GM21717 (cell line): ENCODE measurements at regions not wholly inside any gene's neighbourhood (a gene's known extent, or its start where the extent isn't known, plus 50 kb on each side); places are given as distances from the start of the nearest gene placed in this dataset.

Source experiments
- ATAC-seq: cut with Tn5 transposase; IDR thresholded peaks from one replicate; pipeline ENCODE4 v1.9.1; 2021; ENCODE audit warnings: mild to moderate bottlenecking, moderate library complexity; ENCODE audit not compliant: unreplicated experiment

DNA sequence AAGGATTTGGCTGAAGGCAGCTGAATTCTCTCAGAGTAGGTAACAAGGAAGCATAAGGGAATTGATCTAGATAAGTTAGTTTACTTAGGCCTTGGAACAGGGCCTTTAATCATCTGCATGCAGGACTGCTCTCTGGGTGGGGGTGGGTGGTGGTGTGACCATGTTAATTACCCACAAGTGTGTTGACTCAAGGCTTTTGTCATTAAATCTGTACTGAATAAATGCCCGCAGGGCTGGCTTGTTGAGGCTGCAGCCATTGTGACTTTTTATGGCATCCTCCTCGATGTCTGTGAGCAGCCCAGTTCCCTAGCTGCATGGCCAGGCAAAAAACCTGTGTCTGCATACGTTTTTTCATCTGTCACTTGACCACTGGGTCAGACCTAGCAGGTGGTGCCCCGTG lies 63.5 kb upstream of the ASCC3 start:
- ATAC-seq, result no peak

GRCh38 chr6:100946021-100946540 lies 65.0 kb upstream of the ASCC3 start:
- ATAC-seq, result no peak

- no peak for ATAC-seq
Measured at GRCh38 chr6:100946711-100947110, 65.6 kb upstream of the ASCC3 start.

GRCh38 chr6:100948381-100949133 lies 67.4 kb upstream of the ASCC3 start:
- no peak for ATAC-seq

DNA sequence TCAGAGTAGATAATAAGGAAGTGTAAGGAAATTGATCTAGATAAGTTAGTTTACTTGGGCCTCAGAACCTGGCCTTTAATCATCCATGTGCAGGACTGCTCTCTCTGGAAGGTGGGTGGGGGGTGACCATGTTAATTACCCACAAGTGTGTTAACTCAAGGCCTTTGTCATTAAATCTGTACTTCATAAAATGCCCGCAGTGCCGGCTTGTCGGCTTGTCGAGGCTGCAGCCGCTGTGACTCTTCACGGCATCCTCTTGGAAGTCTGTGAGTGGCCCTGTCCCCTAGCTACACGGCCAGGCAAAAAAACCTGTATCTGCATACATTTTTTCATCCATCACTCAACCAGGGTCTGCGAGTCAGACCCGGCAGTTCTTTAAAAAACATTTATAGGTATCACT lies 70.9 kb upstream of the ASCC3 start:
- ATAC-seq, result no peak

DNA sequence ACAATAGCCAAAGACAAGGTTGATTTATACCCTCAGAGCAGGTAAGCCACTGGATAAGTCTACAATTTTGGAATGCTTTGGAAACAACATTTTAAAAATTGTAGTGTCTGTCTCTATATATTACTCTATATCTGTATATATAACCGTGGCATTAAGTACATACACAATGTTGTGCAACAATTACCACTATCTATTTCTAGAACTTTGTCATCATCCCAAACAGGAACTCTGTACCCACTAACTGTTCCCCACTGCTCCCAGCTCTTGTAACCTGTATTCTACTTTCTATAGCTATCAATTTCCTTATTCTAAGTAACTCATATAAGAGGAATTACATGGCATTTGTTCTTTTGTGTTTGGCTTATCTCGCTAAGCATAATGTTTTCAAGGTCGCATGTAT lies 78.2 kb upstream of the ASCC3 start:
- ATAC-seq, result no peak

DNA sequence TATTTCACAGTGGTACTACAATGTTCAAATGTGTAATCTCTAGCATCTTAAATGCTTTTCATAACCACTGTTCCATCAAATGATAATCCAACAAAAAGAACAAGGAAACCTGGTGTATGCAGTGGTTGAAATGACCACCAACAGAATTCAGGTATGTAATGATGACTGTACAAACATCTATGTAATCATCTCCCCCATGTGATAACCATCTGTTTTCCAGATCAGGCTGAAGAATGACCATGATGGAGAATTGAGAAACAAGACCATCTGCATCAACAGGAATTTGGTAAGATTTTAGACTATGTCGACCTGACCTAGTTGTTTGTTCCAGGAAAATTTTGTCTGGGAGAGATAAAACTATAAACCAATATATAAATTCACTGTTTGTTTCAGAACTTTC lies 81.3 kb upstream of the ASCC3 start:
- ATAC-seq, result no peak

DNA sequence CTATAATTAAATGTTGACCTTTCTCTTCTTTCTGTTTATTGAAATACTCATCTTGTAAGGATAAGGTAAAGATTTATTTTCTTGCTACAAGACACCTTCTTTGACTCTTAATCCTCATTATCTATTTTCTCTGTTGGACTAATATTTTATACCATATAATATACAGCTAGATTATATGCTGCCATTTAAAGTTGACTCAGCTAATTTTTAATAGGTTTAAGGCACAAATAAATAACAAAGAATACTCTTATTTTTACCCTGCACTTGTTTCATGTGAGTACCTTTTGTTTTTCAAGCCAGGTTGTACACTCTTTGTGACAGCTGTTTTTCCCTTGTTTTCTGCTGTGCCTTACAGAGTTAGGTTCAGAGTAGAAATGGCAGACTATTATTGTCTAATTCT lies 83.9 kb upstream of the ASCC3 start:
- no peak for ATAC-seq

DNA sequence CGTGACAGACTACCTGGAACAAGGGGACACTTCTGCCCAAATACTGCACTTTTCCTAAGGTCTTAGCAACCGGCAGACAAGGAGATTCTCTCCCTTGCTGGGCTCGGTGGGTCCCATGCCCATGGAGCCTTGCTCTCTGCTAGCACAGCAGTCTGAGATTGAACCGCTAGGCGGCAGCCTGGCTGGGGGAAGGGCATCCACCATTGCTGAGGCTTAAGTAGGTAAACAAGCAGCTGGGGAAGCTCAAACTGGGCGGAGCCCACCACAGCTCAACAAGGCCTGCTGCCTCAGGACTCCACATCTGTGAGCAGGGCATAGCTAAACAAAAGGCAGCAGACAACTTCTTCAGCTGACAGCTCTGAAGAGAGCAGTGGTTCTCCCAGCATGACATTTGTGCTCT lies 87.8 kb upstream of the ASCC3 start:
- ATAC-seq, result no peak

GRCh38 chr6:100979267-100979666 lies 98.1 kb upstream of the ASCC3 start:
- no peak for ATAC-seq

DNA sequence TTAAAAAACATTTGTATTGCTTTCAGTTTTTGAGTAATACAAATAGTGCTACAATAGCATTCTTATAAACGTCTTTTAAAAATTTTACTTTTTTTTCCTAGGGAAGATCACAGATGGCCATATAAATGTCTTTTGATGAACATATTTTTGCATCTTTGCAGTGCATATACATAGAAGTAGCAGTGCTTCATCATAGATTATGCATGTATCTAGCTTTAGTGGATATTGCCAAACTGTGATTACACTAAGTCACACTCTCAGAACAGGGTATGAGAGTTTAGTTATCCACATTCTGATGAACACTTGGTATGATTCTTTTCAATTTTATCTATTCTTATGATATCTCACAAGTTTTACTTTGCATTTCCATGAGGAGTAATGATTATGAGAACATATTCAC lies 99.8 kb upstream of the ASCC3 start:
- no peak for ATAC-seq

- no peak for ATAC-seq
Measured at GRCh38 chr6:100986921-100987320, 105.8 kb upstream of the ASCC3 start.

DNA sequence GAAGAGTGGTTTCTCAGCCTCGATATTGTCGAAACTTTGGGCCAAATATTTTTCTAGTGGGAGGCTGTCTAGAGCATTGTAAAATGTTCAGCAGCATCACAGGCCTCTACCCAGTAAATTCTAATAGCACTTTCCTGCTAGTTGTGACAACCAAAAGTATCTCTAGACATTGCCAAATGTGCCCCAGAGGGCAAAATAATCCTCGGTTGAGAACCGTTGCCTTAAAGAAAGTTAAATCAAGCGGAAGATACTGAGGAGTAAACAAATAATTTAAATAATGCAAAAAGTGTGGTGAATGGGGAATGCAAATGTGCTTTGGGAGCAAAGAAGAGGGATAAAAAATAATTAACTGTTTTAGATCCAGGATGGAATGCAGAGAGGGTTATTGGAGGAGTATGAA lies 106.4 kb upstream of the ASCC3 start:
- ATAC-seq, result no peak

DNA sequence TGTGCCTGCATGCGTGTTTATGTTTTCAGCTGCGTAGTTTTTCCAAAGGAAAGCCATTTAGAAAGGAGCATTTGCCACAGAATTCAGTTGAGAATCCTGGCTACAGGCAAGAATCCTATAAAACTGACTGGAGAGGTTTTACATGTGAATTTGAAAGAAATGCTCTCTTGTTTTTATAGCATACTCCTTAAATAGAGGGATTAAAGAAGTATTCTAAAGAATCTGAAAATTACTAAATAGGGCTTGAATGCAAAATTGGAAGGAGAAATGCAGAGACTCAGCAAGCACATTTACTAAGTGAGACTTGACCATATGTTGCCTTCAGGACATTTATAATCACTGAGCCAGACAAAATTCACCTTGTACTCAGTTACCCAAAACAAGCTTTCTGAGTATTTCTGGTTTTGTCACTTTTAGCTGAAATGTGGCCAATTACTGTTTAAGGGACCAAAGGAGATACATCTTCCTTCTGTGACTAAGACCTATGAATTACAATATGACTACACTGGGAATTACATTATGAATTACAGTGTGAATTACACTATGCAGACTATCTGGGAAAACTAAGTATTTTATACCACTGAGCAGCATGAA lies 107.4 kb upstream of the ASCC3 start:
- no peak for ATAC-seq

- no peak for ATAC-seq
Measured at GRCh38 chr6:100990070-100990469, 108.9 kb upstream of the ASCC3 start.

DNA sequence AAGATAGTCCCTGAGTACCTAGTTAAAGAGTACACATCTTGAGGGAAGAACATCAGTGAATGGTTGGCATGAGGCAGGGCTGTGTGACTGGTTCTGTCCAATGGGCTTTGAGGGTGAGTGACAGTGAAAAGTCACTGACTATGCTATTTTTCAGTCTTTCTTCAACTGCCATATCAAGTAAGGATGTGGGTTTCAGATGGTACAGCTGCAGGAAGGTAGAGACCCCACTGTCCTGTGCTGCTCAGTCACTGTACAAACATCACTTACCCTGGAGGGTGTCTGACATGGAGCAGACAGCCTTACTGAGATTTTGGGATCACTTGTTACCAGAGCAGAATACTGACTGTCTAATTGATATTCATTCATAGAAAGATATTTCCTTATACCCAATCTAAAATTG lies 115.3 kb upstream of the ASCC3 start:
- ATAC-seq, result no peak

DNA sequence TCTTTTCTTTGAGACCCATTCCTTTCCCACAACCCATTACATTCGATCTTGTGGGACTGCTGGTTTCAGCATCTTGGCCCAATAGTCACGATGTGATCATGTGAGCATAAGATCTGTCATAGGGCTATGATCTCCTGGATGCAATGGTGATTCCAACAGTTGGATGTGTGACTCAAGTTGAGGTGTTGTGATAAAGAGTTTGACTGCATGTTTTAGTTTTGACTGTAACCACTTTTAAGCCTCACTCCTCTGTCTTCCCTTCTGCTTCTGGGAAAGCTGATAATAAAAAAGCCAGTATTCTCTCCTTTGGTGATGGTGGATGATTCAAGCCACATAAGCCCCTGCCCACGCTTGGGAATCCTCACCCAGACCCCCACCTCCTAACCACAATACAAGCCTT lies 117.0 kb upstream of the ASCC3 start:
- ATAC-seq, result no peak

DNA sequence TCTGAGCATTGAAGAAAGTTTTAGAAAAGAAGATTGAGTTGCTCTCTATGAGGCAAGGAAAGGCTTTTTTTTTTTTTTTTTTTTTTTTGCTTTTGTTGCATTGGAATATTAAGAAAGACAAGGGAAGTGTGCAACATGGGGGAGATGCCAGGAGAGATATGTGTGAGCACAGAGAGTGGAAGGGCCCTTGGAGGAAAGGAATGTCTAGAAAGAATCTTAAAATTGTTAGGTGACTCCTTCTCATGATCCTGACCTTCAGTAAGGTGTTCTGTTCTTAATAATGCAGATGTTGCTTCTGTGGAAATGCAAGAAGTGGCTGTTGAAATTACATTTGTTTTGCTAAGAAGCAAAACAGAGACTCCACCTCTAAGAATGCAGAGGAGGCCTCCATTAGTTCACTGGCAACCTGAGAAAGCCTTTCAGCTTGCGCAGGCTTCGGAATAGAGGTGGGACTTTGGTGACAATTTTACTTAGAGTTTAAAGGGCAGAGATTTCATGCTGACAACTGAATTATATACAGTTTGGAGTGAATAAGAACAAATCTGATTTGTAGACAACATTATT lies 118.0 kb upstream of the ASCC3 start:
- no peak for ATAC-seq

DNA sequence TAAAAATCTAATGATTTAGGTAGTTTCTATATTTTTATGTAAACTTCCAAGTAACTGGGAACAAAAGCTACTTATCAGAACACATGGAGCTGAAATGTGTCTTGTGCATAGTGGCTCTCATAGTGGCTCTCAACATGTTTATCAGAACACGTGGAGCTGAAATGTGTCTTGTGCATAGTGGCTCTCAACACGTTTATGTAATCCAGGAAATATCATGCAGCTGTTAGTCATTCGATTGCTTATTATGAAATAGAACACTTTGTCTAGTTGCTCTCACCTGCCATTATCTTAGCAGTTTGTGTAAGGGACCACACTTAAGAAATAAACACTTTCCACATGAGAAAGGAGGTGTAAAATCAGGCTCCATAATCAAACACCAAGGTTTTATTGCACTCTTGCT lies 119.2 kb upstream of the ASCC3 start:
- ATAC-seq, result no peak

GRCh38 chr6:101001012-101001411 lies 119.9 kb upstream of the ASCC3 start:
- ATAC-seq, result no peak

DNA sequence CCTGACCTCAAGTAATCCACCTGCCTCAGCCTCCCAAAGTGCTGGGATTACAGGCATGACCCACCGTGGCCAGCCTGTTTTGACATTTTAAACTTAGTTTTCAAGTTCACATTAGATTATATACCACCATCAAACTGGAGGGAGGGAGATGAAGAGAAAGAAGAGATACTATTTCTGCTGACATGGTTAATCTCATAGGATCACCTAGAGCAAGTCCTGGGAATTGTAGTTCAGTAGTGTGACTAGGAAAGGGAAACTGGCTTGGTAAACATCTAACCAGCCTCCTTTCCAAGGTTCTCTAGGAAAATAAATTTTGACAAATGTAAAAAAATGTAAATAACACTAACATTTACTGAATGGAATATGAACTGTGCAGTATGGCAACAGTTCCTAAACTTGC lies 120.5 kb upstream of the ASCC3 start:
- no peak for ATAC-seq

GRCh38 chr6:101003075-101003474 lies 121.9 kb upstream of the ASCC3 start:
- no peak for ATAC-seq
